GM21447 (cell line): ENCODE measurements at regions not wholly inside any gene's neighbourhood (a gene's known extent, or its start where the extent isn't known, plus 50 kb on each side); places are given as distances from the start of the nearest gene placed in this dataset.

ENCODE experiments used
- ATAC-seq: cut with Tn5 transposase; IDR thresholded peaks from one replicate; pipeline ENCODE4 v1.9.1; 2021; ENCODE audit not compliant: unreplicated experiment

DNA sequence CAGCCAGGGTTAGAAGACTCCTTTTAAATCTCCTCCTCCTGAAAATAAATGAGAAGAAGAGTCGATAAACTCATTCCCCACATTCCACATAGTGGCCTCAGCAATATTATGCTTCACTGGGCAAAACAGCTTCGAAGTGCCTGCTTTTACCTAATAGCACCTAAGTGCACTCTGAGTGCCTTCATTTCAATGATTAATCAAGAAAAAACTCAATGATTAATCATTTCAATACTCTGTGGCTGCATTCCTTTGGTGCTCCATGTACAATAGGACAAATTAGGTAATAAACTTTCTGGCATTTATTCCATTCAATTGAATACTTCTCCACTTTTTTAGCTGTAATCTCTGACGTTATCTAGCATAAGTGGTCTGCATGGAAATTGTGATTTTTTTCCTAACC lies 174.6 kb downstream of the CCDC71L start:
- no peak for ATAC-seq

DNA sequence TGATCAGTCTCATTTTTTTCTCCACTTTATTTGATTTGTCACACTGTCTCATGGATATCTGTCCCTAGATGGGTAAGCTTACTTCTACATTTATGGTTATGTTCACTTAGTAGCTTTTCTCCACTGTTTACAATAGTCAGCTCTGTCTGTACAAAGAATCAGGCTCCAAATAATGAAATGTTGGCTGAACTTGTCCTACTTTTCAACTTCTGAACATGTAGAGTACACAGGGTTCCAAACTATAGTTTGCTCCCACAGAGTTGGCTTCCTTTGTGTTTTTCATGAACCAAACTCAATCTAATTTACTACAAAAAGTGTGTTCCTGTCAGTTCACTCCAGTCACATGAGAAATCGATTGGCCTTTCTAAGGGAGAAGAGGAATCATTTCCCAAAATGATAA lies 175.0 kb downstream of the CCDC71L start:
- no peak for ATAC-seq

DNA sequence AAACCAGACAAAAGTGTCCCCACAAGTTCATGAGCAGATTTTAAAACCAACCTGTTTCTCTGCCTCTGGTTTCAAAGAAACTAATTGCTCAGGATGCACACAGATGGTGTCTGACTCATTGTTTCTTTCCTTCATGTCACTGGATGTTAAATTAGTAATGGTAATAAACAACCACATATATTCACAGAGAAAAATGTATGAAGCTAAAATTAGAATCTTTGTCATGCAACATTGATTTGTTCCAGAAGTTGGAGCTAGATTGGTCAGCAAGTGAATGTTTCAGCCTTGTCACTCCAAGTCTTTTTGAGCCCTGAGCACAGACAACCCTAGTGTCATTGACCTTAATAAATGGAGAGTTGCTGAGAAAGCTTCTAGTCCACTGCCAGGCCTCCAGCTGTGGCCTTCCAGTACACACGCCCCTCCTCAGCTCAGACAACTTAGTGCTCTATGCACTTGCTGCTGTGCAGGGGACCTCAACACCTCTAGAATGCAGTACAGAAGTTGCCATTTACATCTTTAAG lies 175.9 kb downstream of the CCDC71L start:
- ATAC-seq: peak; percentile 59

DNA sequence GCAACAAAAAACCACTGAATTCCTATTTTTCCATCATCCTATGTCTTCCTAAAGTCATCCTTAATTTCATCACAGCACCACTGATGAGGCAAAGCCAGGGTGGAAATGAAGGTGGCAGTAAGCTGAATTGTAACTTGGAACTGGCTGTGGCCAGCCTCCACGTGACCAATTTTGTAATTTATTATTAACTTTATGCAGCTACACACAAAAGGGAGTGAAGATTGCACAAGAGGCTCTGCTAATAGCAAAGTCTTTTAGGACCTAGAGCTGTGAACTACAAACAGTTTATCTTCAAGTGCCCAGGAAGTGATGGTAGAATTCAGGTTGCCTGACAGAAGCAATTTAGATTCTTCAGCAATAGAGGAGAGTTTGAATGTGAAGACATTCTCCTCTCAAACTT lies 176.4 kb downstream of the CCDC71L start:
- ATAC-seq: peak; percentile 28

DNA sequence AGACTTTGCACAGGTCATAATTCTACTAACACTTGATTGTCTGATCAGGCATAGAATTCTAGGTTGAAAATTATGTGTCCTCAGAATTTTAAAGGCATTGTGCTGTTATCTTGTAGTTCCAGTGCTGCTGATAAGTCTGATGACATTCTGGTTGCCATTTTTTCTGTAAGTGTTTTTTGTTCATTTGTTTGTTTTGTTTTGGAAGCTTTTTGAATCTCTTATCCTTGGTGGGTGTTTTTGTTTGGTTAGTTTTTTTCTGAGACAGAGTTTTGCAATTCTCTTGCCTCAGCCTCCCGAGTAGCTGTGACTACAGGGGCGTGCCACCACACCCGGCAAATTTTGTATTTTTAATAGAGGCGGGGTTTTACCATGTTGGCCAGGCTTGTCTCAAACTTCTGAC lies 178.9 kb downstream of the CCDC71L start:
- no peak for ATAC-seq

DNA sequence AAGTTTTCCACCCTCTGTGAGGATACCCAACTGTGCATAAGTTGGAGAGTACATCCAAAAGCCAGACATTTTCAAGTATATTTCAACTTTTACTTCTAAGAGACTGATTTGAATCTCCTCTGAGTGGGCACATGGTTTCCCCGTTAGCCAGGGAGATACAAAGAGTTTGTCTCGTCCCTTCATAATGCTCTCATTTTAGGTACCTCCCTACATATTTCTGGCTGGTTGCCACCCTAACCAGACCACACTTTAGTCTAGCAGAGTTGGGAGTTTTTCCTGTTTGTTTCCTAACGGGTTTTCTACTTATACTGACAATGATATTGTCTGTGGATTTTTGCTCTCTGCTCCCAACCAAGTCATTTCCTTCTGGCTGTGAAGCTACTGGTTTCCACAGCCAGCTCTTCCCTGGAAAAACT lies 180.3 kb downstream of the CCDC71L start:
- ATAC-seq: peak; percentile 1

DNA sequence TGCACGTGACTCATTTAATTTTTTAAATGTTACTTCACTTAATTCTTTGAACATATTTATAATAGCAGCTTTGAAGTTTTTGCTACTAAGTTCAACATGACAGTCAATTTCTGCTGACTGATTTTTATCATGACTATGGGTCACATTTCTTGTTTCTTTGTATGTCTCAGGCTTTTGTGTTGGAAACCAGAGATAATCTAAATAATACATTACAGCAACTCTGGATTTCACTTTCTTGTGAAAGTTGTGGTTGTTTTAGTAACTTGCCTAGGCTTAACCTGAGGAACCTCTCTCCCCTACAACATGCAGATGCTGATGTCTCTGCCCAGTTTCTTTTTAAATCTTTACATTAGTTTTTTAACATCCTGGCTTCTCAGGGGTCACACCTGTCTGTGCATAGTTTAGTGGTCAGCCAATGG lies 180.8 kb downstream of the CCDC71L start:
- peak; percentile 72 for ATAC-seq

DNA sequence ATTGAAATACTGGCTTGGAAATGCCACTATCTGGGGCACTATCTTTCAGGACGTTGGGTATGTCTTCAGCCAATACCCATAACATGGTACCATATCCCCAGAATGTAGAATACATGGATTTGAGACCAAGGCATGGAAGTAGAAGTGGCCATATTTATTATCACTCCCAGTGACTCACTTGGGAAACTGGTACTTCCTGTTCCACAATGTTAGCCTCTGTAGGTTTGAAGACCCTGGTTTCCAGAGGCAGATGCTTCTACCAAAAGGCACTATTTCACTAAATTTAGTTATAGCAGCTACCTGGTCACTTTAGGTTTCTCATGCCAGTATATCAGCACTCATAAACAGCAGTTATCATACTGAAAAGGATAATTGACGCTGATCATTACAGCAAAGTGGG lies 184.2 kb downstream of the CCDC71L start:
- no peak for ATAC-seq

DNA sequence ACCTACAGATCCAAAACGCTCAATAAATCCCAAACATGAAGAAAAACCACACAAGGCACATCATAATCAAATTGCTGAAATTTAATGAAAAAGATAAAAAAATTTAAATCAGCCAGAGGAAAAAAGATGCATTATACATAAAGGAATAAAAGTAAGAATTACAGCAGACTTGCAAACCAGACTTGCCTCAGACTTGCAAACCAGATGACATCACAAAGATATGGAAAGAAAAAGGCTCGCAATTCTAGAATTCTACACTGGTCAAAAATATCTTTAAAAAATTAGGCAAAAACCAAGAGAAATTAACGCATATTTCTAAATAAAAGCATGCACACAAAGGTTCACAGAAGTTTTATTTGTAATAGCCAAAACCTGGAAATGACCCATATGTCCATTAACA lies 188.0 kb upstream of the NAMPT start:
- ATAC-seq: no peak

DNA sequence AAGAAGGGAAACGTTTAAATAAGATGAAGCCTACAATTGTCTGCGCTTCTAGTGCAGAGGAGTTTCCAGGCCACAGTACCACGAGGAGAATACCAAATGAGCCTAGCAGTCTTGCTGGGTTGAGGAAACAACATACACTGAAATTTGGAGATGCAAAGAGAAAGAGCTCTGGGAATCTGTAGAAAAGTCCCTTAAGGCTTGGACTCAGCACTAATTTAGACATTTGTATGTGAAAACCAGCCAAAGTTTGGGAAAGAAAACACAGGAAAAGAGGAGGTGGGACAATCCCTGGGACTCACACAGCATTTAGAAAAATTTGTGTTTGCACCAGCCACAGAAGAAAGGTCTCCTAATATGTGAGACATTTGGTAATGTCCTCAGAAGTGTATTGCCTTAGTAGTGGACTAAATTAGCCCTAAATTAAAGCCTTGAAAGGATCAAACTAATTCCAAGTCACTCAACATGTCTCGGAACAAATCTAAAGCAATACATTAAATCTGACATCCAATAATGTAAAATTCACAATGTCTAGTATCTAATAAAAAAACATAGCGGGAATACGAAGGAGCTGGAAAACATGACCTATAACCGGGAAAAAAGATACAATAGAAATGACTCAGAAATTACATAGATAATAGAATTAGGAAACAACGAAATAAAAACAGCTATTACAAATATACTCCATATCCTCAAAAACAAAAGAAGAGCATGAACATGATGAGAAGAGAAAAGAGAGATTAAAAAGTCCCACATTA lies 187.1 kb upstream of the NAMPT start:
- no peak for ATAC-seq

DNA sequence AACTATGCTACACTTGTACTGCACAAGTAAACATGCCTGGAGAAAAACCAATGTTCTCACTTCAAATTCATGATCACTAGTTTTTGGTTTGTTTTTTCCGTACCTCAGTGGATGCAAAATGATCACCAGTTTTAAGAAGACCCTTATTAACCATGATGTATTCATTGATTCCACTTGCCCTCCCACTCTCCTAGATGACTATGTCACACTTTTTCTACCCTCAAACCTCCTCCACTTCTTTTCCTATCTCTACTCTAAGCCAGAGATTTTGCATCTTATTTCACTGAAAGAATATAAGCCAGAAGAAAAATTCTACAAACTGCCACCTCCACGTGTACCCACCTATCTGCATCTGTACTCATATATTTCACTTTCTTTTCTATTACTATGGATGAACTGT lies 186.2 kb upstream of the NAMPT start:
- no peak for ATAC-seq

DNA sequence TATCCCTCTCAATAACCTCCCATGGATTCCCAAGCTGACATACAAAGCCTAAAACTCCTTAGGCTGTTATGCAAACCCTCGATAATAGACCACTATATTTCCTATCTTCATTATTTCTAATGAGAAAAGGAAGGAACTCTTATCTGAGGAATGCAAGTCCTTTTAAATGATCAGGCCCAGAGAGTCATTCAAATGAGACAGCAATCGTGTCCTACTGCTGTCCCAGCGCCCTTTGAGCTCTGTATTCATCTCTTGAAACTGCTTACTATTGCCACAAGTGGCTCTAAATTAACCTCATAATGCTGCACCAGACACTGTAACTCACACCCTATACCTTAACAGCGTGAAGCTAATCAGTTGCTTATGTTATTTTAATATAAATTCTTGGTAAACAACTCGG lies 182.1 kb upstream of the NAMPT start:
- ATAC-seq: no peak

DNA sequence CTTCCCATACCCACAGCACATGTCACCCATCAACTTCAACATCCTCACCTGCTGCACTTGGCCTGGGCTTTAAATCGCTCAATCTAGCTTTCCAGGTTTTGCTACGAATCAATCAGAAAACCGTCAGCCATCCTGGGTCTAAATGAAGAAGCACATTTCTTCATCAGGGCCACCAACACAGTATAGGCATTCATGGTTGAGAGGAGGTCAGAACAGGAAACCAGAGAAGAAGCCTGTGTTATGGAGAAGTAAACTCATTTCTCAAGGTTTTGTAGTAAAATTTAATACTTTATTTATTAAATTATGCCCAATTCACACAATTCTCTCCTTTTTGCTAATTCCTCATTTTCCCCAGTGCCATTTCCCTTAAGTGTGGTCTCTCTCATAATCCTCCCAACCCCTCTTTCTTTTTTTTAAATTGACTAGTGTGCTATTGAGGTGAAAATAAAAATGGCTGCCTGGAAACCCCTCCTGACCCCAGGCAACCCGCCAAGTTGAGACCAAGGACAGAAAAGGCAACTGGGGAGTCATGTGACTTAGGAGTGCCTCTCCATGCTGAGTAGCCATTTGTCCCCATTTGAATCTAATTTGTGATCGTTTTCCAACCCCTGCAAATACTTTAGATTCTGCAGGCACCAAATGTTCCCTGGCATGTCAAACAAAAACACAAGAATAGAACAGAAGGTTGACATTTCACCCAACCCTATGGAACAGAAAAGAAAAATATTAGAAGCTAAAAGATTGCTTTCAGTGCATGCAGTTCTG lies 181.1 kb upstream of the NAMPT start:
- ATAC-seq: no peak

DNA sequence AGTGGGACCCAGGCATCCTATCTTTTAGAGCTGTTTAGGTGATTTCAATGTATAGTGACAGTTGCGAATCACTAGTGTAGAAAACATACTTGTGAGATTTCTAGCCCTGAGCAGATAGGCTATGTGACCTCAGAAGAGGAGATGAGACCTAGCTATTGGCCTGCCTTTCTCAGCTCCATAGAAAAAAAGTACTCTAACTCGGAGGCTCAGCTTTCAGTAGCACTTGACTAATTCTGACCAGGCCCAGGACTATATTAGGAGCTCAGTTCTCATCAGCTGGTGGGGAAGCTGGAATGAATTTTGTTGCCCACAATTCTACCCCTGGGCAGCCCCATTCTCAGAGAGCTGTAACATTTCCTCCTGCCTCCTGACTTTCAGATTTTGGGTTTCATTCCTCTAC lies 179.9 kb upstream of the NAMPT start:
- ATAC-seq: no peak

DNA sequence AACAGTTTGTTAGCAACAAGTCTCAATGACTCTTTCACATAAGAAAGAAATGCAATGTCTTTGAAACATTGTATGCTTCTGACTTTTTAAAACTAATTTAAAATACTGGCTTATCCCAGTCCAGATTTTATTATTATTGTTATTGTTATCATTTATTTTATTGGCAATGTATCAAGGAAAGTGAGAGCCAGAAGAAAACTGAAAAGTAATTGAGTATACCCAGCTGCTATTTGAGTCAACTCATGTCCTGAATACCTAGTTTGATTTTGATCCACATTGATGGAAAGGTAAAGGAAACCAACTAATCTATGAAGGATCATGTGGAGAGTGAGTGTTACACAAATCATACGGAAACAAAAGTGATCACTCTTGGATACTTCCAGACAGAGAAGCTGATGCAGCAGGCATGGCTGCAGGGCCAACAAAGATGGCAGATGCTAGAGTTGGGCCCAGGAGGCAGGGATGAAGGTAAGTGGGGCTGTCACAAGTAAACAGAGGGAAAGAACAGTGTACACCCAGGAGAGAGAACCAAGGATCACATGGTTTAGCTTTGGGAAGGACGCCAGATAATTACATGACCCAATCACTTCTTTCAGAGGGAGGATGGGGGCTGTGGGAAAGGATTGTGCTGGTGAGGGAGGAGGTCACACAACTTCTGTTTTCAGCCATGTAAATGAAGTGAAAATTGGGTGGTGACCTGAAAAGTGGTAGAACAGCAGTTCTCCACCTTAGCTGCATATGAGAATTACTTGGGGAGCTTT lies 179.2 kb upstream of the NAMPT start:
- no peak for ATAC-seq

DNA sequence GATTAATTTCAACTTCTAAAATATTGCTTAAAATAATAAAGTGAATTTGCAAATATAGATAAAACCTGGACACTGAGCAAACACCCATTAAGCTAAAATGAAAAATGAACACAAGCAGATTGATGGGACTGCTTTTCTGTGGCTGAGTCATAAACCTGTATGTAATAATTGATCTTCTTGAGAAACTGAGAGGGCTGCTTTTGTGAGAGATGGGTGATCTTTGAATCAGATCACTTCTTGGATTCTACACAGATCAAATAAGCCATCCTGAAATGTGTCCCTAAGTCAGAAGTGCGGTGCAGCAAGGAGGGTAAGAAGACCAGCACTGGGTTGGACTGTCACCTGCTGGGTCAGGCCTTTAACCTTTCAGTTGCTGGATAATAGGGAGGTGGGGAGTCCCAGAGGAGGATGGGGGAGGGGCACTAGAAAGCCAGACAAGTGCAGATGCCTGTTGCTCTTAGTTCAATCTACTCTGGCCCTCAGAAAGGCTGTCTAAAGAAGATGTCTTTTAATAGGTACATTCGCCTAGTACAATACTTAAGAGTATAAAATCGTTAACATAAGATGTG lies 178.2 kb upstream of the NAMPT start:
- ATAC-seq: no peak

DNA sequence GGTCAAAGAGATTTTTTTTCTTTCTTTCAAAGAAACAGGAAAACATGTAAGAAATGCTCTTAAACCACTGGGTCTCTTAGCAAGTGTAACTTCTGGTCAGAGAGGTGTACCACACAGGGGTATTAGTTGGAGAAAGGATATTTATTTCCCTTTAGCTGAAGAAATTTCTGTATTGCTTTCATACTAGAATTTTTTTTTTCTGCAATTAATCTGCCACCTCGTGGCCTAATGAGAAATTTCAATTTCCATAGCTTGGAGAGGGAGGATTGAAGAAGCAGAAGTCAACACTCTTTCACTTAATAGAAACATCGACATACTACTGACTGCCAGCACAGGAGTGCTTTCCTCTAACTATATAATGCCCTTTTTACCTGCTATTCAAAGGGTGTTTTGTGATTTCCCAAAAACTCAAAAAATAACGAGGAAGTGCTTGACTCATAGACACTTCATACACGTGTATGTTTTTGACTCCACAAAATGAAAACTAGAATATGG lies 177.6 kb upstream of the NAMPT start:
- ATAC-seq: no peak

DNA sequence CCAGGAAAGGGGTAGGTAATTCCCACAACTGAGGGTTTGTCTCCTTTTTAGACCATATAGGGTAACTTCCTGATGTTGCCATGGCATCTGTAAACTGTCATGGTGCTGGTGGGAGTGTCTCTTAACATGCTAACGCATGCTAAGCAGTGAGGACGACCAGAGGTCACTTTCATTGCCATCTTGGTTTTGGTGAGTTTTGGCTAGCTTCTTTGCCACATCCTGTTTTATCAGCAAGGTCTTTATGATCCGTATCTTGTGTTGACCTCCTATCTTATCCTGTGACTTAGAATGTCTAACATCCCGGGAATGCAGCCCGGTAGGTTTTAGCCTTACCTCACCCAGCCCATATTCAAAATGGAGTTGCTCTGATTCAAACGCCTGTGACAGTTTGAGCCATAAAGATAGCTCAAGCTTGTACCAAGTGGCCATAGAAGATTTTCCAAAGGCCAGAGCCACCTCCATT lies 176.0 kb upstream of the NAMPT start:
- ATAC-seq: no peak

DNA sequence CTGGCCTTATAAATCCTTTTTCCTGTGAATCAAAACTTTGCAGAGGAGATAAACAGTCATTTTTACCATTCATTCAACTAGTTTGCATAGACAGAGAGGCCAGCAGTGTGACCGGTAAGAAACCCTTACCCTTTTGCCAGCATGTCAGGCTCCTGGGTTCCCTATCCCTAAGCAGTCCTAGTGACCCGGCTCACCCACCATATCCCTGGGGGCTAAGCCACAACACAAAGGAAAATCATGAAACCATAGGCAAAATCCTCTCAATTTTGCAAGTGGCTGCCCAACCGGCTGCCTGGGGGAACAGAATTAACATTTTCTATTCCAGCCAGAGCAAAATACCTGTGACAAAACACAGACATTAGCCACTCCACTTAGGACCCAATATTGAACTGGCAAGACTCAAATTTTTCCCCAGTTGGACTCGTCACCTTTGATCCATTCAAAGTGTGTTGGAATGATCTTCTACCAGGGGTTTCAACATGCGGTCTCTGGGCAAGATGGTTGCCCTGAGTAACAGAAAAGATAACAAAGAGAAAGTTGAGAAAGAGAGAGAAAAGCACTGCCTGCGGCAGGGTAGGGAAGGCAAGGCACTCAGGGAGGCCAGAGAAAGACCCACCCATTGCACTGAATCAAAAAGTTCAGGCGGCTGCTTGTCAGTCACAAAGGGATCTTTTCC lies 174.8 kb upstream of the NAMPT start:
- no peak for ATAC-seq

DNA sequence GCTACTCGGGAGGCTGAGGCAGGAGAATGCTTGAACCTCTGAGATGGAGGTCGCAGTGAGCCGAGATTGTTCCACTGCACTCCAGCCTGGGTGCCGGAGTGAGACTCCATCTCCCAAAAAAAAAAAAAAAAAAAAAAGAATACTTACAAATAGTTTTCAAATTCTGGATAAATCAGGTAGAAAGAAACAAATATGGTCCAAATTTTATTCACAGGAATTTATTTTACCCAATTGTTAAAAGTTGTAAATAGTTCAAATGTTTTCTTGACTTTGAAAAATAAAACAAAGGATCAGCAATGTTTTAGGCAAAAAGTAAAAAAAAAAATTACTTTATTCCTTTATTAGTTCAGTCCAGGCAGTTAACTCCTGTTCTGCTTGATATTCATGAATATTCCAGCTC lies 172.9 kb upstream of the NAMPT start:
- ATAC-seq: no peak
